Lung (tissue), 11 donors: ENCODE measurements at regions not wholly inside any gene's neighbourhood (a gene's known extent, or its start where the extent isn't known, plus 50 kb on each side); places are given as distances from the start of the nearest gene placed in this dataset.
A peak's percentile ranks its signal among the peaks of the same experiment; 100 is the strongest.

Experiments
- ATAC-seq: fragments of 200-7000 bp; cut with Tn5 transposase; one replicate; pipeline ENCODE4 v1.9.1; 2020; ENCODE audit warnings: moderate number of reproducible peaks; ENCODE audit not compliant: insufficient read depth, low FRiP score
- DNase-seq, 3 donors: peaks; one replicate each; pipeline ENCODE4 v3.0.0-alpha.2; 2013 to 2017
- H3K27ac ChIP-seq, 2 donors: one replicate each; pipeline ENCODE4 v1.5.1; 2013; ENCODE audit warnings: mild to moderate bottlenecking in 2 of 2, moderate library complexity in 2 of 2, control low read depth in 1 of 2, inconsistent platforms in 1 of 2, low read depth in 1 of 2, low read length in 1 of 2
- H3K27me3 ChIP-seq, 3 donors: one replicate each; pipeline ENCODE4 v1.5.1; 2013; ENCODE audit warnings: low read length in 2 of 3; ENCODE audit not compliant: control insufficient read depth in 3 of 3, insufficient read depth in 3 of 3
- H3K36me3 ChIP-seq, 4 donors: one replicate each; pipeline ENCODE4 v1.5.1; 2013; ENCODE audit warnings: low read length in 4 of 4, mild to moderate bottlenecking in 1 of 4, moderate library complexity in 1 of 4; ENCODE audit not compliant: control insufficient read depth in 4 of 4, insufficient read depth in 4 of 4
- H3K4me1 ChIP-seq, 5 donors: one replicate each; pipeline ENCODE4 v1.5.1; 2013; ENCODE audit warnings: low read length in 5 of 5, mild to moderate bottlenecking in 2 of 5, moderate library complexity in 1 of 5; ENCODE audit not compliant: control insufficient read depth in 5 of 5, insufficient read depth in 5 of 5
- H3K4me3 ChIP-seq: one replicate; pipeline ENCODE4 v1.5.1; 2013; ENCODE audit warnings: mild to moderate bottlenecking, control low read depth, moderate library complexity
- H3K9ac ChIP-seq, 2 donors: one replicate each; pipeline ENCODE4 v1.5.1; 2013; ENCODE audit warnings: low read length in 2 of 2, control low read depth in 1 of 2; ENCODE audit not compliant: insufficient read depth in 1 of 2
- H3K9me3 ChIP-seq, 4 donors: one replicate each; pipeline ENCODE4 v1.5.1; 2013; ENCODE audit warnings: low read length in 3 of 4, mild to moderate bottlenecking in 1 of 4, moderate library complexity in 1 of 4; ENCODE audit not compliant: control insufficient read depth in 4 of 4, insufficient read depth in 3 of 4
- CTCF ChIP-seq: IDR thresholded peaks from 2 replicates; pipeline ENCODE4 v1.5.1; 2012; ENCODE audit warnings: mild to moderate bottlenecking; ENCODE audit errors: control extremely low read depth, extremely low read depth
- WGBS, 2 donors: extraction: QIAGEN DNeasy Blood & Tissue Kit; methylation state at CpG; one replicate each; pipeline ENCODE4 v1.1.7; 2013; 5-methylcytosine and 5-hydroxymethylcytosine counted together
- donor health status: control.
- donor health status: control.
- donor health status: Bipolar disorder and iron deficiency.
- donor health status: healthy.
- donor health status: DM: yes; HTN: yes; CAD: no.

DNA sequence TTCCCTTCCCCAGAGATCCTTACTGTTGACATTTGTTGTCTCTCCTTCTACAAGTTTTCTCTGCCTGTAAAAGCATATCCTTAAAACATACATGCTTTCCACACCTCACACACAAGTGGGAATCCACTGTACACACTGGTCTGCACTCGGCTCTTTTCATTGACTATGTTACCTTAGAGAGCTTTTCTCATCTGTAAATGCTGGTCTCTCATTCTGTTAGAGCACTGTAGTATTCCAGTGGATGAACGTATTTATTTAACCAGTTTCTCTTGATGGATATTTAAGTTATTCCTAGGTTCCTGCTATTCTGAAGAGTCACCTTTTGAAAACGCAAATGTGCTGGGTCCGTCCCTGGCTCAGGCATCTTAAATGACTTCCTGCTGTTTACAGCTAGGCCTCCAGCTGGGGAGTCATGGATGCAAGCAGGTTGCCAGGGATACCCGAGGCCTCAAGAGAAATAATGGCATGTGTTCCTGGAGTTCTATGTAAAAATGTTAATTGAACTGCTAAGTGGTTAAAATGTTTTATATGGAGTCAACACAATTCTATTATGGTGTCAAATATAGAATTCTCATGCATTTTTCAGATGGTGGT is 61.1 kb upstream of the TGM3 start:
- Histone ChIP-seq H3K4me3 (no peak overlapping the region), H3K36me3 (no peaks in the 10 kb centered on the region), H3K9me3 (peaks cover 0 to 1% (median 0%) of the 10 kb centered on the region in 4 donors), H3K27ac (no peak overlapping the region), H3K27me3 (no peaks in the 10 kb centered on the region), H3K4me1 (no peaks in the 10 kb centered on the region), H3K9ac (no peak overlapping the region)
- DNase-seq, result peak; percentile 26 to 56 (median 55)
- ATAC-seq, result no peak
- TF ChIP-seq CTCF, result no peak
- WGBS, 2 donors, result 58 to 75% methylated on average over 5 of the region's 5 CpGs

- TF ChIP-seq CTCF, result no peak
Measured at GRCh38 chr20:2236256-2236655, 59.5 kb upstream of the TGM3 start.

GRCh38 chr20:2237059-2237458 is 58.7 kb upstream of the TGM3 start:
- no peak overlapping the region for H3K27ac ChIP-seq
- TF ChIP-seq CTCF, result no peak
- H3K4me1 ChIP-seq, result no peaks in the 10 kb centered on the region
- DNase-seq (peak; percentile 19 to 42 (median 20)), ATAC-seq (peak; percentile 66)
- H3K27me3 ChIP-seq, result no peaks in the 10 kb centered on the region
- H3K9me3 ChIP-seq, result peaks cover 0 to 1% (median 0%) of the 10 kb centered on the region in 4 donors
- 72 to 85% methylated on average over 11 of the region's 11 CpGs for whole genome bisulfite sequencing, 2 donors
- no peak overlapping the region for H3K9ac ChIP-seq
- H3K36me3 ChIP-seq, result no peaks in the 10 kb centered on the region
- no peak overlapping the region for H3K4me3 ChIP-seq

More at GRCh38 chr20:2236256-2236655, 59.5 kb upstream of the TGM3 start:
- 62 to 76% methylated on average over 13 of the region's 13 CpGs for WGBS, 2 donors
- H3K36me3 ChIP-seq, result no peaks in the 10 kb centered on the region
- H3K4me1 ChIP-seq, result no peaks in the 10 kb centered on the region
- H3K27me3 ChIP-seq, result no peaks in the 10 kb centered on the region
- DNase-seq, result peak; percentile 51 to 82 (median 67)
- ATAC-seq, result no peak
- H3K9ac ChIP-seq, result no peak overlapping the region
- peaks cover 0 to 1% (median 0%) of the 10 kb centered on the region in 4 donors for H3K9me3 ChIP-seq
- no peak overlapping the region for H3K4me3 ChIP-seq
- no peak overlapping the region for H3K27ac ChIP-seq

DNA sequence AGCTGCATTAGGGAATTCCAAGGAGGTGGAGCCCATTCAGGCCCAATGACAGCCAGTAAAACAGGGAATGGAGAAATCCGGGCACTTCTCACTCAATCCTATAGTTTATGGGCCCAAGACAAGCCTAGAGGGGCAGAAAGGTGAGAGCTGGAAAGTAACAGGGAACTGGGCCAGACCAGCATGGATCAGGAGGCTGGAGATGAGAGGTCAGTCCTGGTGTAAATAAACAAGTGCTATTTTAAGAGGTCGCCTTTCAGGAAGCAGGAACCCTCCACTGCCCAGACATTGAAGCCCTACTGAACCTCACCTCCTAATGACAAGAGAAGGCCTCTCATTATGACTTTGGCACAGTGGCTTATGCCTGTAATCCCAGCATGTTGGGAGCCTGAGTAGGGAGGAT is 57.2 kb upstream of the TGM3 start:
- Histone ChIP-seq H3K4me3 (no peak overlapping the region), H3K9ac (no peak overlapping the region), H3K9me3 (peaks cover 0 to 1% (median 0%) of the 10 kb centered on the region in 4 donors), H3K36me3 (no peaks in the 10 kb centered on the region), H3K4me1 (no peaks in the 10 kb centered on the region), H3K27ac (no peak overlapping the region), H3K27me3 (peaks cover 0 to 1% (median 0%) of the 10 kb centered on the region in 3 donors)
- no peak for TF ChIP-seq CTCF
- no peak for DNase-seq
- 82 to 83% methylated on average over 2 of the region's 2 CpGs for WGBS, 2 donors
- no peak for ATAC-seq
